DMS114 treated with DMSO at 0.1 percent for 48 hours (cell line): ENCODE measurements at regions not wholly inside any gene's neighbourhood (a gene's known extent, or its start where the extent isn't known, plus 50 kb on each side); places are given as distances from the start of the nearest gene placed in this dataset.

Source experiments
- DNase-seq: peaks from one replicate; lab custom pipeline; 2025; ENCODE audit not compliant: unreplicated experiment; lab: John Stamatoyannopoulos, UW

GRCh38 chr15:87209891-87210689 is 1046.4 kb downstream of the NTRK3 start:
- no peak for DNase-seq

- no peak for DNase-seq
These were observed 1048.5 kb downstream of the NTRK3 start for GRCh38 chr15:87207990-87208580.

GRCh38 chr15:87207251-87207650 is 1049.3 kb downstream of the NTRK3 start:
- no peak for DNase-seq

- DNase-seq = no peak
These were observed 1054.6 kb downstream of the NTRK3 start for GRCh38 chr15:87201986-87202385.

- no peak for DNase-seq
These were observed 1056.4 kb downstream of the NTRK3 start for GRCh38 chr15:87200149-87200548.

GRCh38 chr15:87197981-87198380 is 1058.6 kb downstream of the NTRK3 start:
- DNase-seq = no peak

- no peak for DNase-seq
These were observed 1060.0 kb downstream of the NTRK3 start for GRCh38 chr15:87196498-87196897.

GRCh38 chr15:87193481-87193880 is 1063.1 kb downstream of the NTRK3 start:
- no peak for DNase-seq

GRCh38 chr15:87167706-87168105 is 1088.0 kb downstream of the AGBL1 start:
- DNase-seq = no peak

- no peak for DNase-seq
These were observed 1087.4 kb downstream of the AGBL1 start for GRCh38 chr15:87167055-87167454.

- DNase-seq = no peak
These were observed 1076.1 kb downstream of the AGBL1 start for GRCh38 chr15:87155771-87156170.

GRCh38 chr15:87154761-87155160 is 1075.1 kb downstream of the AGBL1 start:
- DNase-seq = no peak

GRCh38 chr15:87151202-87151748 is 1071.6 kb downstream of the AGBL1 start:
- DNase-seq = no peak

- DNase-seq = no peak
These were observed 1066.0 kb downstream of the AGBL1 start for GRCh38 chr15:87145696-87146095.

- no peak for DNase-seq
These were observed 1065.1 kb downstream of the AGBL1 start for GRCh38 chr15:87144775-87145174.

GRCh38 chr15:87142096-87142495 is 1062.4 kb downstream of the AGBL1 start:
- DNase-seq = no peak

GRCh38 chr15:87135109-87135508 is 1055.4 kb downstream of the AGBL1 start:
- DNase-seq = no peak

- DNase-seq = no peak
These were observed 1054.0 kb downstream of the AGBL1 start for GRCh38 chr15:87133704-87134103.

GRCh38 chr15:87131067-87131466 is 1051.4 kb downstream of the AGBL1 start:
- DNase-seq = no peak

- no peak for DNase-seq
These were observed 1050.2 kb downstream of the AGBL1 start for GRCh38 chr15:87129916-87130315.

GRCh38 chr15:87123676-87124382 is 1044.2 kb downstream of the AGBL1 start:
- DNase-seq = no peak

- no peak for DNase-seq
These were observed 1041.7 kb downstream of the AGBL1 start for GRCh38 chr15:87121336-87121735.
